ENCODE measurements at regions not wholly inside any gene's neighbourhood (a gene's known extent, or its start where the extent isn't known, plus 50 kb on each side); places are given as distances from the start of the nearest gene placed in this dataset.

DNA sequence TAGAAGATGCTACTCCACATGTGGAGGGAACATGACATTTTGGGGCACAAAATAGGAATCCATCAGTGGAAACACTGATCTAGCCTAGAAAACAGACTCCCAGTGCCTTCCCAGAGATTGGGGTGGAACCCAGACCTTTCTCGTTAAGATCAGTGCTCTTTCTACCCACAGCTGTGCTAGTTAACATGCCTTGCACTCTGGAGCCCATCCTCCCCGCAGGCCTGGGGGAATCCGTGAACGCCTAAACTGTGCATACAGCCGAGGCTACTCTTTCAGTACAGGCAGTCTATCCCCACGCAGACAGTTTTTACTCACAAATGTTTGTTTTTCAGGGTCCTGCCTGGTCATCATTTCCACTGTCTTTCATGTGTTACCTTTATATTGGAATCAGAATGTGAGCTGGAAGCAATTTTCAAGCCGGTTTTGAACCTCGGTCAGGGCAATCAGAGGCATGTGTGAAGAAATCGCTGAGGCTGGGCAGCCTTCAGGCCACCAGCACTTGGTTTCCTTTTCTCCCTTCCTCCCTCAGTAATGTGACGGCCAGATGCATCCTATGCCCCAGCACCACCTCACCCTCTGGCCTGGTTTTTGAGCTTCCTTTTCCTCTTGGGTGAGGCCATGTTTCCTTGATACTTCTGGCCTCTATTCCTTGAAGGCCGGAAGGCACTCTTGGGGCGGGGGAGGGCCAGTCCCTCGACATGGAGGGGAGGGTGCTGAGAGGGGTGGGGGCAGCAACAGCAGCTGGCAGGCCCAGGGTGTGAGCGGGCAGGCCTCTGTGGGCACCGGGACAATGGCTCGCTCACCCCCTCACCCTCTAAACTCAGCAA lies 123.6 kb upstream of the GALNT15 start:
- DNase-seq (ENCODE audit: low read depth in 2 of 2, low spot score in 1 of 2) = no peak

DNA sequence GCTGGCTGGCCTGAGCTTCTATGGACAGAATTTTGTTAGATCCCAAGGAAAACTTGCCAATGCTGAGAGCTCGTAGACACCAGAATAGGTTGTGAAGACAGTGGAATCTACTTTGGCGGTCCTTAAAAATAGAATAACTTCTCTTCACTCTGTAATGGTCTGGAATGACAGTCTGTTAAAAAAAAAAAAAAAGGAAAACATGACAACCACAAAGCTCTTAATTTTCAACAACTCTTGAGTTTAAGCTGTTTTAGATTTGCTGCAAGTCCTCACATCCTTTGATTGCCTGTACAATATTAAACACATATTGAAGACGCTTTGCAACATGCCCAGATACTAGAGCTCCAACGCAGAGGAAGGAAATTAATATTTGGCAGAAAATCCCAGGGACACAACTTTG lies 122.8 kb upstream of the GALNT15 start:
- DNase-seq (ENCODE audit: low read depth in 2 of 2, low spot score in 1 of 2) = no peak

DNA sequence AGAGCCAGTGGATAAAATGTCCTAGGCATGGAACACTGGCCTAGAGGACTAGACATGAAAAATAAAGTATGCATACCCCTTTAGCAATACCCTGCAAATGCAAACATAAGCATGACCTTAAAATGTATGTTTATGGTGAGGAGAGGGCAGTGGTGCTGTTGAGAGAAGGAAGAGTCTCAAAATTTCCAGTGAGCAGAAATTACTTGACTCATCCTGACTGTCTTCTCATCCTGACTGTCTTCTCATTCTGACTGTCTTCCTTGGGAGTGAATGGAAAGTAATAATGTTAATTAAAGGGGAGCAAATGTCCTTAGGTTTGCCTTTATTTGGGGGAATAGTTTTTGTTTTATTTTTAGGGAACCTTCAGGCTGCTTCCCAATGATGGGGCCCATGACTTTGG lies 121.5 kb upstream of the GALNT15 start:
- no peak for DNase-seq (ENCODE audit: low read depth in 2 of 2, low spot score in 1 of 2)

DNA sequence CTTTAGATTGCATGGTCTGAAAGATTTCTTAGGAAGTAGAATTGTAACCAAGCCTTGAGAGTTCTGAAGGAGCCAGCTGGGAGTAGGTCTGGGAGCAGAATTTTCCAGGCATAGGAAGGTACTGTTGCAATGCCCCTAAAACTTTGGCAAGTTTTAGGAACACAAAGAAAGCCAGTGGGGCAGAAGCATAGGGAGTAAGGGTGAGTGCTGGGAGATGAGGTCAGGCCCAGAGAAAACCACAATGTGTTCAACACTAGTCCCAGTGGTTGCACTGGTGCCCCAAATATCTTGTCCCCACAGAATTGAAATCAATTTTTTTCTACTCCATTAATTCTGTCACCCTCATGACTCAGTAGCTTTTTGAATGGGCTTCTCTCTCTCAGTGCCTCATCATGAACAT lies 120.7 kb upstream of the GALNT15 start:
- no peak for DNase-seq (ENCODE audit: low read depth in 2 of 2, low spot score in 1 of 2)

DNA sequence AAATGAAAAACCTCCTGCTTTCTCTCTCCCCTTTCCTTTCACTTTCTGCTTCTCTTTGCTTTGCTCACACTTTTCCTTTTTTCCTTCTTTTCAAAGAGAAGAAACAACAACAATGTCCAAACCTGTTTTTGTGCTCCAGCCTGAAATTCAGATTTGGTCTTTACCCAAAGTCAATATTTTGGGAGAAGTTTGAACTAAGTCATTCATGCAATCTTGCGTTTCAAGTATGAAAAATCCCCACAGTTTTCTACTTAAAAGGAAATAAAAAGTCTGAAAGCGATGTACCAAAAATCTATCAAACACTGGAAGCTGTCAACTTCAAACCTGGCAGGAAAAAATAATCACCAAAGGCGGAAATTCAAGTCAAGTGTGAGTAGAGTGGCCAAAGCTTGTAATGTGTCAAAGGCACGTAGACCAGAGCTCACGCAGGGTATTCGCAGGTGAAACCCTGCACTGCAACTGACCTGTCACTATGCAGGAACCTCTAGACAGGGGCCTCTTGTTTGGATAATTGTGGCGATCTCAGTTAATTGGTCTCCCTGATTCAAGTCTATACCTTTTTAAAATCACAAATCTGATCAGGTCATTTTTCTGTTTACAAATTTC lies 118.8 kb upstream of the GALNT15 start:
- DNase-seq (ENCODE audit: low read depth in 2 of 2, low spot score in 1 of 2) = no peak

DNA sequence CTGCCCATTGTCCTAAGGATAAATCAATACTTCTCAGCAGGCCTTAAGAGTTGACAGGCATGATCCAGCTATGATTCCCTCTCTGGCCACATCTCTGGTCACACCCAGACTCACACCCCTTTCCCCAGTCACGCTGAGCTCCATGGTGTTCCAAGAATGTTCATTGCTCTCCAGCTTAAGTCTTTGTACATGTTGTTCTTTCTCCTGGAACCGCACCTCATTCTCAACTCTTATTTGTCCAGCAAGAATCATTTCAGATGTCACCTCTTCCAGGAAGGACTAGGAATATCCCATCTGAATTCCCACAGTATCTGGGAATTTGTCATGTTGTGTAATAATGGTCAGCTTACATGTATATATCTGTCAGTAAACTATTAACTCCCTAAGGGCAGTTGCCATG lies 118.3 kb upstream of the GALNT15 start:
- DNase-seq (ENCODE audit: low read depth in 2 of 2, low spot score in 1 of 2) = no peak

DNA sequence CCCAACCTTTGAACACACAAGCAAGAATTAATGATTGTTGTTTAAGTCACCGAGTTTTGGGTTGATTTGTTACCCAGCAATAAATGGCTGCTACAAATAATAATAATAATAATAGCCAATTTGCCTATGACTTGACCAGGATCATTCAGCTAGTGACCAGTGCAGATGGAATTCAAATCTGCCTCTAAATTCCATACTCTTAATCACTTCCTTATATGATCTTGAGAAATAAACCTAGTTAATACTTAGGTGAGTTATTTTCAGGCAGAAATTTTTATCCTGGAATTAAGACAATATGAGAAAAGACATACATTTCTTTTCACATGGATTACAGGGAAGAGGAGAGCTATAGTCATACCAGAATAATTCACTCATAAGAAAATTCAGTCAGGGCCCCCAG lies 116.0 kb upstream of the GALNT15 start:
- no peak for DNase-seq (ENCODE audit: low read depth in 2 of 2, low spot score in 1 of 2)

DNA sequence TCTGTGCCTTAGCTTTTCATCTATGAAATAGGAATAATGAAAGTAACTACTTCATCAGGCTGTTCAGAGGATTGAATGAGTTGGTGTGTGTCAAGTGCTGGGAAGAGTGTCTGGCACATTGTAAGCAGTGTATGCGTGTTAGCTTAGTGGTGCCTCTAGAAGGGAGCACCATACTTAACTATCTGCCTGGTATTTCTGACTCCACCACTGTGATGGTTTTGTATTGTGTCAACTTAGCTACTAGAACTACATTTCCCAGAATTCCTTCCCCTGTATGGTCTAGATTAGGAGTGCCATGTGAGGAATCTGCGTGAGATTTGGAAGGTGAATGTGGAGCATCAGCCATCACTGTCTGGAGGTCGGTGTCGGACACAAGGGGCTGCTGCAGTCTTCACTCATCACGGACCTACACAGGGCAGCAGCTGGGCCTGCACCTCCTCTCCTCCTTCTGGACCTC lies 115.4 kb upstream of the GALNT15 start:
- DNase-seq (ENCODE audit: low read depth in 2 of 2, low spot score in 1 of 2) = no peak

DNA sequence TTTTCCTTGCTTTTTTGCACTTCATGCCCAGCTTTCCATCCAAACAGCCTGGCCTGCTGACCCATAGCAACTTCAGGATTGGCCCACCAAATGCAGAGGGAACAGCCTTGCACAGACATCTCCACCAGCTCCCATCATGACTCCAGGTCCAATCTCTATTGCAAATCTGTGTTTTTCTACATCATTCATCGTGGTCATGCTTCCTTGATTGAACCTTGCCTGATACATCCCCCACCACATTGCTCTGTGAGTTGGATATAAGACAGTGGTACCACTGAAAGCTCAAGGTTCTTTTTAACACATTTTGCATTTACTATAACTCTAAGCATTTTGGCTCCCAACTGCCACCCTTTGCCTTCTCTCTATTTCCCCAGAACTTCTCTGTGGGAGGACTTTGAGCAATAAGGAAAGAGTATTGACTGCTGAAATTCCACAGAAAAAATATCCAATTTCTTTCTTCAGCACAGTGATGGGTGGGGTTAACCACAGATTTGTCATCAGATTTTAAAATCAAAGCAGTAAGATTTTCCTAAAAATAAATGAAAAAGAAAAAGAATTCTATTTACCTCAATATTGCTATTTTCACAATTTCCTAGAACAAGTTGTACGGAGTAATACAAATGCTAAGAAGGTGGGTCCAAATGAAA lies 114.6 kb upstream of the GALNT15 start:
- no peak for DNase-seq (ENCODE audit: low read depth in 2 of 2, low spot score in 1 of 2)

DNA sequence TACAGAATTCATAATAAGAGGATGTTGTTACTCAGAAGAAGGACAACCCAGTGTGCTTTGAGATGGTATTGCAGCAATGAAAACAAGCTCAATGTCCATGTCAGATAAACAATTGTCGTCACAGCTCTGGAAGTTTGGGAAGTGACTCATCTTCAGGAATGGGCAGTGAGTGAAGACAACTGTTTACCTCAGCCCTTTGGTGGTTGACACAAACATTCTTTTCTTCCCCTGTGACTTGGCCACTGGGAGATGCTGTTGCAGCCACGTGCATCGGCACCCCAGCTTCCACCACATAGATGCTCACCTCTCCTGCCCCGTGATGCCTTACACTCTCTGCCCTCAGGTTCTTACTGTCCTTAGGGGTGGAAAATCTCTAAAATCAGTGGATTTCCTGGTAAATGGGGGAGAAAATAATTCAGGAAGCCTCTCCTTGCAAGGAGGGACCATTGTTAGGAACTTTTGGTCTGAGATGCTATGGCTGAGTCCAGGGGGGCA lies 114.1 kb upstream of the GALNT15 start:
- no peak for DNase-seq (ENCODE audit: low read depth in 2 of 2, low spot score in 1 of 2)

DNA sequence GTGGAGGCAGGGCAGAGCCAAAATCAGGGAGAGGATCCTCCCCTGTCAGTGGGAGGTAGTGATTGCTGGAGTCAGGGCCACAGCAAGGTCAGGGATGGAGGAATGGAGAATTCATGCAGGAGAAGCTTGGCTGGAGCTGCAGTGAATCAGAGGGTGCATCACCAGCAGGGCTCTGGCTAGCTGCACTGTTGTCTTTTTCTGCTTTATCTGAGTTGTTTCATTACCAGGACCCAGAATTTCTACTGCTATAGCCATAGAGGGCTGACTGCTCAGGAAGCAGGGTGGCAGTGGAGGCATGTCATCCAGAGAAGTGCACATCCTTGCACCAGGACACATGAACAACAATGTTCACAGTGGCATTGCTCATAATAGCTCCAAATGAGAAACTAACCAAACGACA lies 113.5 kb upstream of the GALNT15 start:
- DNase-seq (ENCODE audit: low read depth in 2 of 2, low spot score in 1 of 2) = no peak

DNA sequence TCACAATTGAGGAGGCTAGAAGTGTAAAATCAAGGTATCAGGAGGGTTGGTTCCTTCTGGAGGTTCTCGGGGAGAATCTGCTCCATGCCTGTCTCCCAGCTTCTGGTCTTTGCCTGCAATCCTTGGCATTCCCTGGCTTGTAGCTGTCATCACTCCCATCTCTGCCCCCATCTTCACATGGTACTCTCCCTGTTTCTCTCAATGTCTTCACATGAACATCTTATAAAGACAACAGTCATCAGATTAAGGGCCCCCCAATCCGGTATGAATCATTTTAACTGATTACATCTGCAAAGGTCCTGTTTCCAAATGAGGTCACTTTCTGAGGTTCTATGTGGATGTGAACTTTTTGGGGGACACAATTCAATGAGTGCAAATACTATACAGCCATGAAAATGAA lies 113.0 kb upstream of the GALNT15 start:
- DNase-seq (ENCODE audit: low read depth in 2 of 2, low spot score in 1 of 2) = no peak

DNA sequence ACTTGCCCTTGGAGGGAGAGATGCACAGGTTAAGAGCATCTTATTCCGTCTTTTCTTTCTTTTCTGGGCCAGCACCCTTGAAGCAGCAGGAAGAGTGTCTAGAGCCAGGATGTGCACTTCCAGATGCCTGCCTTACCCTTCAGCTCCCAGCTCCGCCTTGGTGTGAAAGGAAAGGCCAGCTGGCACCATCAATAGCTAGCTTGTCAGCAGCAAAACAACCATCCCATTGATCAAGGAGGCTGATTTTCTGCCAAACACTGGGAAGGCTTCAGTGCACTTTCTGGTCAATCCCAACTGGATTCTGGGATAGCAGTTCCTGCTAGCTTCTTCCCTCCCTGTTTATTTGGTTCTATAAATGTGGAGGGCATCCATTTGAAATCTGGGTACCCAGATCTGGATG lies 110.9 kb upstream of the GALNT15 start:
- DNase-seq (ENCODE audit: low read depth in 2 of 2, low spot score in 1 of 2) = no peak

DNA sequence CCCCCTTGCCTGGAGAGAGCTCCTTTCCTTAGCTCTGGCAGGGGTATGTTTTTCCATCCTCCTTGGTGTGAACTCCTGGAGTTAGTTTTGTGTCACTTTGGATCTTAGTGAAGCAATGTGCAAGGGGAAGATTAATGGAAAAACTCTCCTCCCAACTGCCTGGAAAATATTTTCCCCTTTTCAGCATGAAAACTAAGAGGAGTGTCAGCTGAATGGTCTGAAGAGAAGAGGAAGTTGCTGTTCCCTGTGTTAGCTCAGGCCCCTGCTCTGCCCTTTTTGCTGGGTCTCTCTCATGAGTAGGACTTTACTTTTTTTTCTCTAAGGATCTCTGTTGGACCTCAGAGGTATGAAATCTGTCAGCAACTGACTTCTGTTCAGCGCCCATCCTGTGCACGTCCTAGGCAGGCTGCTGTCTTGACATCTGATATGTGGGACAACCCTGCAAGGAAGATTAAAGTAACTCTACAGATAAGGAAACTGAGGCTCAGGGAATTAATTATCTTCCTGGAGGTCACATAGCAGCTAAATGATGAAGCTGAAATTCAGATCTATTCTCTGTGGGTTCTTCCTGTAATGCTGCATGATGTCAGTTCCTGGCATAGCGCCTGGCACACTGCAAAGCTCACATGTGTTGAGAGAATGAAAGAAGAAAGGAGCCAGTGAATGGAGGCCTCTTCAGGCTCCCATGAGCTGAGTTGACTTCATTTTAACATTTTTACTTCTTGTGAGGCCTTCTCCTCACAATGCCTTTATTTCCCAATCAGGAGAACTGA lies 109.7 kb upstream of the GALNT15 start:
- DNase-seq (ENCODE audit: low read depth in 2 of 2, low spot score in 1 of 2) = no peak

DNA sequence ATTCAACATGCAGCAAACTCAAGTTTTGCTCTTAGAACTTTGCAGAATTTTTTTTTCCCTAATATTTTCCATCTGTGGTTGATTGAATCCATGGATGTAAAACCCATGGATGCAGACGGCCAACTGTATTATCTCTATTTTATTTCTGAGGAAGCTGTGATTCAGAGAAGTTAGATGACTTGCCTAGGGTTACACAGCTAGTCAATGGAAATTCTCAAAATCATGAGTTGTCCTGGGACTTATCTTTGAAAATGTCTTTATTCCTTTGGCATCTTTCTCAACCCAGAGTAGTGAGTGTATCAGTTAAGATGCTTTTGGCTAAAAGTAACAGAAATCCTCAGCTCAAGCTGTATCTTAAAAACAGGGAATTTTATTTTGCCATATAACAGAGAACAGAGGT lies 107.9 kb upstream of the GALNT15 start:
- DNase-seq (ENCODE audit: low read depth in 2 of 2, low spot score in 1 of 2) = no peak

DNA sequence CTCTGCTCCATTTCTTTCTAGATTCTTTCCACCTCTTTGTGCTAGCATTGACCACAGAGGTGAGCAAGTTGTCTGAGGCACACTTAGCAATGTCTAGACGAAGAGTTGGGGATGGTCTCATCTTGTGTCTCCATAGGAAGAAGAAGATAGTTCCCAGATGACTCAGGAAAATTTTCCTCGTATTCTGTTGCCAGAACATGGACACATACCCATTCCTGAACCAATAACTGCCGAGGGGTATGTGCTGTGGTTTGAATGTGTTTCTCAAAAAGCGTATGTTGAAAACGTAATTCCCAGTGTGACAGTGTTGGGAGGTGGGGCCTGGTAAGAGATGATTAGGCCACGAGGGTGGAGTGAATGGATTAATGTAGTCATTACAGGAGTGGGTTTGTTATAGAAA lies 107.5 kb upstream of the GALNT15 start:
- no peak for DNase-seq (ENCODE audit: low read depth in 2 of 2, low spot score in 1 of 2)

DNA sequence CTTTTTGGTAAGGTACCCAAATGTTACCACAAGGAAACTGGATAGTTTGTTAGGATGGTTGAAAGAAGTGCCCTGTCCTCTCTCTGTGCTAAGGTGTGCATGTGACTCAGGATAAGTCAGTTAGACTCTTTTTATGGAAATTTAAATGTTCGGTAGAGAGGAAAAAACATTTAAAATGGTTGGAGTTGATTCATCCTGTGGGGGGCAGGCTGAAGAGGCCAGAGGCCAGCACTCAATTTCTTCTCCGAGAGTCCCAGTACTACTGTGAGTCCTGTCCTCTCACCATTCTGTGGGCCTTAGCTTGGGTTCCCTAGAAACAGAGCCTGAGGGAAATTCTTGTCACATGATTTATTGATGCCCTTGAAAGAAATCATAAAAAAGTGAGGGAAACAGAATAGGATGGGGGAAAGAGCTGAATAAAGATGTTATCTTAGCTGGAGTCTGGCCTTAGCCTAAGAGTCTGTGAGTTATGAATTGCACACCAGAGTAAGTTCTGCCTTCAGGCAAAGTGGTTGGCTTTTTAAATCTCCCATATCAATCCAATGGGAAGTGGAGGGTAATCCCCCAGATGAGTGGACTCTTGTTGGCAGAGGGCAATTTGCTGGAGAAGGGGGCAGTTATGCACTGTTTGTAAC lies 106.5 kb upstream of the GALNT15 start:
- no peak for DNase-seq (ENCODE audit: low read depth in 2 of 2, low spot score in 1 of 2)

DNA sequence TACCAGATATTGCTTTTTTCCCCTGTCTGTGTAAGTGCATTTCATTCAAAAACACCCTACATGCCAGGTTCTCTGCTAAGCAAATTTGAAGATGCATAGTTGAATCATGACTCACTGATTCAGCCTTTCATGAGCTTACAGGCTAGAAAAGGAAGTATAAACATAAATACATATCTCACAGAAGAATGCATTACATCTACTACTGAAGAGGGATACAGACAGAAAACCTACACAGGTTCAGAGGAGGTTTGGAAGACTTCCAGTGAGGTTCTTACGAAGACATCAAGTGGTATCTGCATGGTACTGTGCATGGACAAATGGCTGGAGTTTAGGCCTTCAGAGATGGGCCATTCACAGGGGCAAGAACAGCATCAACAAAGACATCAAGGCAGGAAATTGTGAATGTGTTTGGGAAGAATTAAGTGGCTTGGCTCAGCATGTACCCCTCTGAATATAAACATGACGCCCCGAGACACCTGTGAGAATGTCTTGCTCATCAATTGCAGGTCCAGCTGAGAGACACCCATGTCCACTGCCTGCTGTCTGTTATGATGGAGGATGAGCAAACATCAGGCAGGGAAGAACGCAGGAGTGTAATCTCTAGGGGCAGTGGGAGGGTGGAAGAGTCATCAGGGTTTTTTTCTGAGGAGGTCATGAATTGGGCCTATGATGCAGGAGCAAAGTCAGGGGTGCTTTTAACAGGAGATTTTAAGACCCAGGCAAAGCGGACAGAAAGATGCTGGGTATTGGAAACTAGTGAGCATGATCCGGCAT lies 105.1 kb upstream of the GALNT15 start:
- no peak for DNase-seq (ENCODE audit: low read depth in 2 of 2, low spot score in 1 of 2)

DNA sequence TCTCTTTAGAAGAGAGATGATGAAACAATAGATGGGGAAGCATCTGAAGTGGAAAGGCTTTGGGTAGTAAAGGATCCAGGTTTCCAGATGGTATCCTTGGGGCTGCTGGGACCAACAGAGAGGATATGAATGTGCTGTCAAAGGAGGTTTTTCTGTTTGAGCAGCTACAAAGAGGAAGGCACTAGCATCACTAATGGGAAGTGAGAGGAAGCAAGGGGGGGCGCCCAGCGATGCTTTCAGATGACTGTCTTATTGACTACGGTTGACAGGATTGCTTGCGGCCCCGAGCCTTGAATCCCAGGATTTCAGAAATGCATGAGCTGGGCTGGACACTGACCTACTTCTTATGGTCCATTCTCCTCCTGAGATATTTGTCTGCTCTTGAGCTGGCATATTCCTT lies 103.8 kb upstream of the GALNT15 start:
- no peak for DNase-seq (ENCODE audit: low read depth in 2 of 2, low spot score in 1 of 2)

DNA sequence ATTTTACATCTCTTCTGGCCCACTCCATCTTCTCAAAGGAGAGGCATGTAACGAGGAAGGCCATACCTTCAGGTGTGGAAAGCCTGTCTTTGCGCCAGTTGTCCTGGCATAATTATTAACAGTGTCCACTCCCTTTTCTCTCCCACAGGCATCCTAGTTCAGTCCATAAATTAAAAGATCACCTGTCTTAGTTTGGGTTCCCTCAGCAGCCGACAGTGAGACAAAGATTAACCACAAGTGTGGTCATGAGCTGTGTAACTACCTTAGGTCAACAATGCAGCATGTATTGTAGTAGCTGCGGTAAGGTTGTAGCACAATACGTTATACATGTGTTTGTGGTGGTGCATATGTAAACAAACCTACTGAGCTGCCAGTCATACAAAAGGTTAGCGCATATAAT lies 103.3 kb upstream of the GALNT15 start:
- no peak for DNase-seq (ENCODE audit: low read depth in 2 of 2, low spot score in 1 of 2)

Data from stimulated activated CD8-positive, alpha-beta memory T cell treated with anti-CD3 and anti-CD28 coated beads, Interleukin-4, amount 100 ng/mL, for 1 hour (primary cell).